Stimulated activated effector memory CD8-positive, alpha-beta T cell treated with anti-CD3 and anti-CD28 coated beads, Interleukin-12 subunit alpha, Interleukin-12 subunit beta, amount 100 ng/mL, for 72 hours (primary cell): ENCODE measurements at regions not wholly inside any gene's neighbourhood (a gene's known extent, or its start where the extent isn't known, plus 50 kb on each side); places are given as distances from the start of the nearest gene placed in this dataset.

Experiments used
- ATAC-seq: fragments of 150-1000 bp; cut with Tn5 transposase; 2 replicates; pipeline ENCODE4 v1.10.0; 2021
- DNase-seq, 2 donors: peaks; one replicate each; pipeline ENCODE4 v3.0.0; 2021 to 2022; ENCODE audit warnings: low spot score in 2 of 2
- H3K27ac Mint-ChIP-seq: one replicate; pipeline ENCODE4 v1.8.0; 2022; ENCODE audit warnings: mild to moderate bottlenecking, mixed read lengths
- H3K36me3 Mint-ChIP-seq: one replicate; pipeline ENCODE4 v1.8.0; 2022; ENCODE audit warnings: mild to moderate bottlenecking, mixed read lengths
- H3K4me1 Mint-ChIP-seq: one replicate; pipeline ENCODE4 v1.8.0; 2022; ENCODE audit warnings: mixed read lengths
- H3K4me3 Mint-ChIP-seq: one replicate; pipeline ENCODE4 v1.8.0; 2022; ENCODE audit warnings: mild to moderate bottlenecking, mixed read lengths
- H3K9me3 Mint-ChIP-seq: one replicate; pipeline ENCODE4 v1.8.0; 2022; ENCODE audit warnings: mixed read lengths

DNA sequence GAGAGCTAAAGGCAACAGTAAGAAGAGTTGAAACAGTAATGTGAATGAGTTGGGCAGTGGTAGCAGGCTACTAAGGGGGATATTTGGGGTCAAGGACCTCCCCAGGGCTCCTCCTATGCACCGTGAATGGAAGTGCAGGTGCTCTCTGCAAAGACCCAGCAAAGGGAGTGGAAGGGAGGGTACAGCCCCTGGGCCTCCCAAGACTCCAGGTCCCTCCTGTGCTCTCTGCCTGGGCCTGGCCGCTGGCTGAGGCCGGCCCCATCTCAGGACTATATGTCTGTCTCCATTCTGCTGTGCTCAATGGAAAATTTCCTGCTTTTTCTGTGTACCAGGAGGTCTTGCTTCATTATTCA, 372.1 kb upstream of the MKI67 start:
- no peaks in the 10 kb centered on the region for H3K4me1 Mint-ChIP-seq
- ATAC-seq, result no peak
- DNase-seq, result no peak
- H3K27ac Mint-ChIP-seq, result no peak overlapping the region
- H3K4me3 Mint-ChIP-seq, result no peak overlapping the region
- no peaks in the 10 kb centered on the region for H3K9me3 Mint-ChIP-seq
- no peaks in the 10 kb centered on the region for H3K36me3 Mint-ChIP-seq

- no peak for ATAC-seq
- DNase-seq, result no peak
- no peaks in the 10 kb centered on the region for H3K36me3 Mint-ChIP-seq
- H3K27ac Mint-ChIP-seq, result no peak overlapping the region
- no peak overlapping the region for H3K4me3 Mint-ChIP-seq
- H3K9me3 Mint-ChIP-seq, result no peaks in the 10 kb centered on the region
- H3K4me1 Mint-ChIP-seq, result no peaks in the 10 kb centered on the region
Measured at GRCh38 chr10:128498746-128499145, 372.5 kb upstream of the MKI67 start.

- no peak overlapping the region for H3K27ac Mint-ChIP-seq
- H3K9me3 Mint-ChIP-seq, result no peaks in the 10 kb centered on the region
- no peak overlapping the region for H3K4me3 Mint-ChIP-seq
- no peak for ATAC-seq
- no peak for DNase-seq
- no peaks in the 10 kb centered on the region for H3K36me3 Mint-ChIP-seq
- no peaks in the 10 kb centered on the region for H3K4me1 Mint-ChIP-seq
Measured at GRCh38 chr10:128499486-128499885, 373.3 kb upstream of the MKI67 start.

GRCh38 chr10:128499956-128500355, 373.7 kb upstream of the MKI67 start:
- H3K36me3 Mint-ChIP-seq, result no peaks in the 10 kb centered on the region
- H3K9me3 Mint-ChIP-seq, result no peaks in the 10 kb centered on the region
- H3K4me3 Mint-ChIP-seq, result no peak overlapping the region
- DNase-seq (no peak), ATAC-seq (no peak)
- no peaks in the 10 kb centered on the region for H3K4me1 Mint-ChIP-seq
- H3K27ac Mint-ChIP-seq, result no peak overlapping the region

DNA sequence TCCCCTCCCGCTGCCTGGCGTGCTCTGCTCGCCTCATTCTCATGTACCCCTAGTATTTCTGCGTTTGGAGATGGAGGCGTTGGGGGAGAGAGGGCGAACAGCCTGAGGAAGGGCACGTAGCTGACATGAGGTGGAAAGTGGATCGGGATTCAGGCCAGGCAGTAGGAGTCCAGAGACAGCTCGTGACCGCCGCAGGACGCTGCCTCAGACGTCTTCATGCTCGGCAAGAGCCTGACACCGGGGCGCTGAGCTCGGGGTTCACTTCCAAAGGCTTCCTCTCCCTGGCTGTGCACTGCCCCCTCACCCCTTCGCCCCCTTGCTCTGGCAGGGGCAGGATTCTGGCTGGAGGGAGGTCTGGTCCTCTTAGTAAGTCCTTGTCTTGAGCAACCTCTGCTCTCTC, 374.4 kb upstream of the MKI67 start:
- Mint-ChIP-seq H3K27ac (no peak overlapping the region), H3K36me3 (no peaks in the 10 kb centered on the region), H3K4me3 (no peak overlapping the region), H3K4me1 (no peaks in the 10 kb centered on the region), H3K9me3 (no peaks in the 10 kb centered on the region)
- DNase-seq (no peak), ATAC-seq (no peak)

DNA sequence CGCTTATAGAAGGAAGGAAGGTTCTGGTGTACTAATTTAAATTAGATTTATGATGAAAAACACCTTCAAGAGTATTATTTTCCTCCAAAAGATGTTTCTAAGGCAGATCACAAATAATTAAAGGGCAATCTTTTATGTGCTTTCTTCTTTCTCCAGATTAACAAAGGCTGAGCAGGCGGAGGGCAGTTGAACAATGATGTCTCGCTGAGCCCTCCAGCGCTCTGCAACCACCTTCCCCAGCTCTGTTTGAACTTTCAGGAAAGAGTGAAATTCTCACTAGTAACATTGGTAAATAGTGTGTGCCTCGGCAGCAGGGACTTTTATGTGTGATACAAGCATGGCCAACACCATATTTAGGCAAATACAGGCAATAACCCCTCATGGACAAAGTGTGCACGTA, 379.1 kb upstream of the MKI67 start:
- H3K4me1 Mint-ChIP-seq, result no peaks in the 10 kb centered on the region
- no peaks in the 10 kb centered on the region for H3K9me3 Mint-ChIP-seq

DNA sequence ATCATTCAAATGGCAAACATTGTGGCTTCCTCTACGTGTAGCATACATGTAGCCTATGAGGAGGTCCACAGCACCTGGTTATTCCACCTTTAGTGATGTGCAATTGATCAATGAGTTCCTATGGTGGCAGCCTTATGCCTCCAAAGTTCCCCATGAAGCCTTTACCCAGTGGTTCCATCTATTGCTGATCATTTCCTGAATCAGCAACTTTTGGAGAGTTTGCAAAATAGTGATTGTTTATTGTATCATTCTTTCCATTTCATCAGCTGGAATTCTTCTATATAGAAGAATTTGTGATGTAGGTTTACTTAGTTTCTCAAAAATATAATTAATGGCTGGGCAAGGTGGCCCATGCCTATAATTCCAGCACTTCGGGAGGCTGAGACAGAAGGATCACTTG, 380.2 kb upstream of the MKI67 start:
- no peaks in the 10 kb centered on the region for H3K9me3 Mint-ChIP-seq
- DNase-seq (no peak), ATAC-seq (no peak)
- H3K4me1 Mint-ChIP-seq, result no peaks in the 10 kb centered on the region
- no peak overlapping the region for H3K27ac Mint-ChIP-seq
- H3K4me3 Mint-ChIP-seq, result no peak overlapping the region
- H3K36me3 Mint-ChIP-seq, result no peaks in the 10 kb centered on the region

More for the DNA sequence above, 379.1 kb upstream of the MKI67 start:
- ATAC-seq (no peak), DNase-seq (no peak)
- H3K4me3 Mint-ChIP-seq, result no peak overlapping the region
- no peaks in the 10 kb centered on the region for H3K36me3 Mint-ChIP-seq
- no peak overlapping the region for H3K27ac Mint-ChIP-seq

- no peak overlapping the region for H3K27ac Mint-ChIP-seq
- DNase-seq (no peak), ATAC-seq (no peak)
- no peaks in the 10 kb centered on the region for H3K36me3 Mint-ChIP-seq
- no peak overlapping the region for H3K4me3 Mint-ChIP-seq
- H3K9me3 Mint-ChIP-seq, result no peaks in the 10 kb centered on the region
- H3K4me1 Mint-ChIP-seq, result no peaks in the 10 kb centered on the region
Measured at GRCh38 chr10:128507066-128507465, 380.8 kb upstream of the MKI67 start.

- no peak for DNase-seq
- Mint-ChIP-seq H3K36me3 (no peaks in the 10 kb centered on the region), H3K4me3 (no peak overlapping the region), H3K27ac (no peak overlapping the region), H3K9me3 (no peaks in the 10 kb centered on the region), H3K4me1 (no peaks in the 10 kb centered on the region)
- no peak for ATAC-seq
Measured at GRCh38 chr10:128511284-128511683, 385.1 kb upstream of the MKI67 start.

DNA sequence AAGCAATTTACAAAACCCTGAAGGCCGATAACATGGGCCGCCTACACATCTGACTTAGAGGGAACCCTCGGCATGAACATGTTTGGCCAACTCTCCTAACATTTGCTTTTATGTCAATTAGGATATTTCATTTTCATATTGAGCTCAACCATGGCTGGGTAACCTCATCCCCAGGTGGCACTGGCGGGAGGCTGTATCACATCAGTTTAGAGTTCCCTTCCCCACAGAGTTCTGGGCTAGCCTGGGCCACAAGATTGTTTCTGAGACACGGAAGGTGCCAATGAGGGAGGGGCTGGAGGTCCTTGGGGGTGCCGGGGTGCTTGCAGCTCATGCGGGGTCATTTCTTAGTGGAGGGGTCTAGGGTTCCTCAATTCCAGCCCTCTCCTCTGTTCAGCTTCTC, 386.5 kb upstream of the MKI67 start:
- no peak for ATAC-seq

DNA sequence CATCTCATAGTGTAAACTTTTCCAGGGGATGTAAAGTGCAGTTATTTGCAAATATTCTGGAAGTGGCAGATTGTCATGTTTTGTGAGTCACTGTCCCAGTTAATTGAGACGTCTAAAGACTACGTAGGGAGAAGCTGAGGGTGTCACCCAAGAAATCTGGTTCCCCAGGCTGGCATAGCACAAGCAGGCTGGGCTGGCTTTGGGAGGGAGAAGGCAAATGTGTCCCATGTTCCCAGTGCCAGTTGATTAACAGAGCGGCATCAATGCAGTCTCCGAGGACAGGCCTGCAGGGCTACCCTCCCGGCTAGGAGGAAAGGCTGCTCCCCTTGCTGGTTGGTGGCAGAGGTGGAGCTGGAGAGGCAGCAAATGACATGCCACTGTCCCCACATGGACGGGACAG, 388.3 kb upstream of the MKI67 start:
- H3K27ac Mint-ChIP-seq, result no peak overlapping the region
- ATAC-seq, result no peak
- no peaks in the 10 kb centered on the region for H3K9me3 Mint-ChIP-seq
- DNase-seq, result no peak
- no peaks in the 10 kb centered on the region for H3K36me3 Mint-ChIP-seq
- no peak overlapping the region for H3K4me3 Mint-ChIP-seq
- no peaks in the 10 kb centered on the region for H3K4me1 Mint-ChIP-seq

More for the DNA sequence above, 386.5 kb upstream of the MKI67 start:
- Mint-ChIP-seq H3K4me3 (no peak overlapping the region), H3K4me1 (no peaks in the 10 kb centered on the region), H3K9me3 (no peaks in the 10 kb centered on the region), H3K27ac (no peak overlapping the region), H3K36me3 (no peaks in the 10 kb centered on the region)
- no peak for DNase-seq

DNA sequence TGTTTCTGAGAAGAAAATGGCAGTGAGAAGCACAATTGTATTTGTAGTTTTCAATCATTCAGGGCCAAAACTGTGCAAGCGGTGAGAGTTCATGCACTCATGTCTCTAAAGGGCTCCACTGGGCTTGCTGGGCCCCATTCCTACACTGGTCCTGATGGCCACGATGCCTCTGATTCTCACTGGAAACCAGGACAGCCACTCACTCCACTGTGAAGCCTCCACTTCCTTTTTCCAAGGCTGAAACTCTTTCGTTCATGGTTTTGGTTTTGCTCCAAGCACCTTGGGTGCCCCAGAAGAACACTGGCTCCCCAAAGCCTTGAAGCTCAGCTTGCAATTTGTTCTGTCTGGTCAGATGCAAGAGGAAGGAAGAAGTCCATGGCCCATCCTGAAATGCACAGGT, 390.0 kb upstream of the MKI67 start:
- DNase-seq (no peak), ATAC-seq (no peak)
- Mint-ChIP-seq H3K36me3 (no peaks in the 10 kb centered on the region), H3K4me1 (no peaks in the 10 kb centered on the region), H3K4me3 (no peak overlapping the region), H3K9me3 (no peaks in the 10 kb centered on the region), H3K27ac (no peak overlapping the region)

GRCh38 chr10:128517167-128517566, 390.9 kb upstream of the MKI67 start:
- Mint-ChIP-seq H3K36me3 (no peaks in the 10 kb centered on the region), H3K27ac (no peak overlapping the region), H3K4me1 (no peaks in the 10 kb centered on the region), H3K4me3 (no peak overlapping the region), H3K9me3 (no peaks in the 10 kb centered on the region)
- DNase-seq (no peak), ATAC-seq (no peak)

DNA sequence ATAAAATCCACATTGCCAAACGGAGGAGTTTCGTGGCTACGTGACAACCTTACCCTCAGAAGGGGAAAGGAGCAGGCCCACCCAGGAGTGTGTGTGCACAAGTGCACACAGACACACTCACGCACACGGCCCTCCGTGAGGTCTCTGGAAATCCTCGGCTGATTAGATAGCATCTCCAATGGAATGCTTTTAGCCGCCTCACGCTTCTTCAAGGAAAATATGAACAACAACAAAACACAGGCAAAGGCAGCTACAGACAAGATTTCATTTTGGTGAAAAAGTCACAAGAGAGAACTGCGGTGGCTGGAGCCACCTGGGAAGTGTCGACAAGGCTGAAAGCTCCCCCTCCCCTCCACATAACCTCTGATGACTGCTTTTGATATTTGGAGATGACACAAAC, 391.8 kb upstream of the MKI67 start:
- ATAC-seq (no peak), DNase-seq (no peak)
- Mint-ChIP-seq H3K9me3 (no peaks in the 10 kb centered on the region), H3K27ac (no peak overlapping the region), H3K4me1 (no peaks in the 10 kb centered on the region), H3K36me3 (no peaks in the 10 kb centered on the region), H3K4me3 (no peak overlapping the region)

DNA sequence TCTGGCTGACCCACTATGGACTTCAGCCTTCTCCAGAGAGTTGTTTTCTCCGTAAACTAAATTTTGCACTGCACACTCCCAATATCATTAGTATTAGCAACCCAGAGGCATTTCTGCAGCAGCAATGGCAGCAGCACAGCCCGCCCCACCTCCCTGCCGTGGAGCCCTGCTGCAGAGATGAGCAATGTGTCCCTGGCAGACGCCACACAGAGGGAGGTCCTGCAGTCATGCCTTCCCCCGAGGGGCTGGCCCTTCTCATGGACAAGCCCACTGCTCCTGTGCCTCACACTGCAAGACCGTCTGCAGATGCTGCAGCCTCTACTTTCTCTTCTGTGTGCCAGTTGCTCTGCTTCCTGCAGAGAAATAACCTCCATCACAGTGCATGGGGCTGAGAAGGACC, 393.4 kb upstream of the MKI67 start:
- ATAC-seq, result no peak
- no peak overlapping the region for H3K4me3 Mint-ChIP-seq
- no peak overlapping the region for H3K27ac Mint-ChIP-seq
- H3K4me1 Mint-ChIP-seq, result no peaks in the 10 kb centered on the region
- no peak for DNase-seq
- no peaks in the 10 kb centered on the region for H3K9me3 Mint-ChIP-seq
- H3K36me3 Mint-ChIP-seq, result no peaks in the 10 kb centered on the region

DNA sequence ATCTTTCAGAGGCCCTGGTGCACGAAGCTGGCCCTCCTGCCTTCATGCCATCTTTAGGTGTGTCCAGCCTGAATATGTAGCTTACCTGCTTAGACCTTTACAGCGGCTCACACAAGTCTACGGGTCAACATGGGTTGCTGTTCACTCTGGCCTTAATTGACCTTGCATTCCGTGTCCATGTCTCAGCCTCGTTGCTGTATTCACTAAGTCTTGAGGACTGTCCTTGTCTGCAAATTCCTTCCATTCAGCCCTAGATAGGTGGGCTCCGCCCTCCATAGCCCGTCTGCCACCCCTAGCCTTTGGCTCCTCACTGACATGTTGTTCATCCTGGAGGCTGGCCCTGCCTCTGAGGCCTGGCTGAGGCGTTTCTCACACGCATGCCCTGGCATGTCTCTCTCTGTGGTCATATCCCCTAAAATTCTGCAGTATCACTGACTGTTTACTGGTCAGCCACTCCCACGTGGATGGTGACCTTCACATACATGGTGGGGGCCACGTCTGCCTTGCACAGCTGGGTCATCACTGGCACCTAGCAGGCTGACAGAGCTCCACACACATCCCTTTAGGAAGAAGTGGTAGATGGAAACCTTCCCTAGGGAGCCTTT, 394.1 kb upstream of the MKI67 start:
- Mint-ChIP-seq H3K4me3 (no peak overlapping the region), H3K4me1 (no peaks in the 10 kb centered on the region), H3K9me3 (no peaks in the 10 kb centered on the region), H3K36me3 (no peaks in the 10 kb centered on the region), H3K27ac (no peak overlapping the region)
- no peak for ATAC-seq
- no peak for DNase-seq
